ENCODE measurements at regions not wholly inside any gene's neighbourhood (a gene's known extent, or its start where the extent isn't known, plus 50 kb on each side); places are given as distances from the start of the nearest gene placed in this dataset.
A peak's percentile ranks its signal among the peaks of the same experiment; 100 is the strongest.

- TF ChIP-seq ZSCAN5A (tag by site-specific recombination; IDR thresholded peaks at IDR 0.05) (no peak), ZNF157 (tag by site-specific recombination; IDR thresholded peaks at IDR 0.05) (no peak), SP7 (tag by site-specific recombination; IDR thresholded peaks at IDR 0.05) (no peak), ZNF777 (tag by site-specific recombination; IDR thresholded peaks at IDR 0.05; ENCODE audit: borderline replicate concordance) (no peak), GLI4 (tag by site-specific recombination; IDR thresholded peaks at IDR 0.05) (no peak), ZNF133 (tag by site-specific recombination; IDR thresholded peaks at IDR 0.05) (no peak), SP2 (tag by site-specific recombination; IDR thresholded peaks at IDR 0.05) (no peak)
These were observed 121.8 kb upstream of the ARRDC4 start (continued) for GRCh38 chr15:97838606-97839210.

DNA sequence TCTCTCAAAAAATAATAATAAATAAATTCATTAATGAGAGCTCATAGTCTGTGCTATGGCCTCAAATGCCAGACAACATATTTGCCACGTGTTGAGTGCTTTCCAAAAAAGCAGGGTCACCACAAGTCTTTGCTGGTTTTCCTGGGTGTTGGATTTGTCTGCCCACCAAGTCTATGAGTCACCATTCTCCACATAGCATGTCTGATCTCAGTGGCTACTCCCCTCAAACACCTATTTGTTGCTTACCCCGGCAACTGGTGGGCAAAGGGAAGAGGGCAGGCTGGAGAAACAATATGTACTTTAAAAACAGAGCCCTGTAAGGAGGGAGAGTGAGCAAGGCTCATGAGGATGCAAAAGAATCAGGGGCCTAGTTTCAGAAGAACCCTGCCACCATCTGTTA is 120.0 kb upstream of the ARRDC4 start:
- POLR2A ChIA-PET: no interaction called here
- CTCF ChIA-PET: no interaction called here

DNA sequence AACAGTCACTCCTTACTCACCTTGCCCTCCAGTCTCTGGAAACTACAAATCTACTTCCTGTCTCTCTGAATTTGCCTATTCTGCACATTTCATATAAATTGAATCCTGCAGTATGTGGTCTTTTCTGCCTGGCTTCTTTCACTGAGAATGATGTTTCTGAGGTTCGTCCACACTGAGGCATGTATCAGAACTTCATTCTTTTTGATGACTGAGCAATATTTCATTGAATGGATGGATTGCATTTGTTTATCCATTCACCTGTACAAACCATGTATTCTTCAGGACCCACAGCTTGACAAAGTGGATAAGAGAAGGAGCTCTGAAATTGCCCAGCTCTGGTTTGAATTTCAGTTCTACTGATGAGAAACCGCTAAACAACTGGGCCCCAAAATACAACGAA is 118.9 kb upstream of the ARRDC4 start:
- no peaks in the 10 kb centered on the region for H3K9me3 ChIP-seq (ENCODE audit: control insufficient read depth, insufficient read depth, low read depth, low read length)
- no peak overlapping the region for H3K4me3 ChIP-seq (ENCODE audit: low read depth, low read length)
- no peak for TF ChIP-seq ZNF292 (tag by site-specific recombination; IDR thresholded peaks at IDR 0.05; ENCODE audit: borderline replicate concordance, low read depth)
- TF ChIP-seq ZNF623 (tag by site-specific recombination; IDR thresholded peaks at IDR 0.05): no peak
- TF ChIP-seq TSHZ1 (tag by site-specific recombination; IDR thresholded peaks at IDR 0.05; ENCODE audit: borderline replicate concordance): no peak
- no peak for TF ChIP-seq ZNF423 (tag by site-specific recombination; IDR thresholded peaks at IDR 0.05)
- no peak for TF ChIP-seq ZNF792 (tag by site-specific recombination; IDR thresholded peaks at IDR 0.05)
- no peak for TF ChIP-seq MEIS1 (CRISPR knock-in tag; IDR thresholded peaks at IDR 0.05; ENCODE audit: borderline replicate concordance)
- no peak for TF ChIP-seq ZNF76 (tag by site-specific recombination; IDR thresholded peaks at IDR 0.05; ENCODE audit: borderline replicate concordance, low read depth)
- ChIA-PET POLR2A (no interaction called here), CTCF (no interaction called here)
- no peak overlapping the region for H3K27ac ChIP-seq (ENCODE audit: extremely low read depth, low read depth, low read length)
- H3K36me3 ChIP-seq (ENCODE audit: control insufficient read depth in 2 of 2, insufficient read depth in 1 of 2, low read length in 2 of 2): no peaks in the 10 kb centered on the region
- no peaks in the 10 kb centered on the region for H3K4me1 ChIP-seq (ENCODE audit: control insufficient read depth, insufficient read depth, low read length)

More for the DNA sequence above, 120.0 kb upstream of the ARRDC4 start:
- Histone ChIP-seq H3K36me3 (ENCODE audit: control insufficient read depth in 2 of 2, insufficient read depth in 1 of 2, low read length in 2 of 2) (no peaks in the 10 kb centered on the region), H3K4me1 (ENCODE audit: control insufficient read depth, insufficient read depth, low read length) (no peaks in the 10 kb centered on the region), H3K9me3 (ENCODE audit: control insufficient read depth, insufficient read depth, low read depth, low read length) (no peaks in the 10 kb centered on the region), H3K27ac (ENCODE audit: extremely low read depth, low read depth, low read length) (no peak overlapping the region), H3K4me3 (ENCODE audit: low read depth, low read length) (no peak overlapping the region)
- 0 out of 2 replicates have a peak, but pooled peaks have one; percentile 11 for TF ChIP-seq SCRT2 (tag by site-specific recombination; IDR thresholded peaks at IDR 0.05)
- TF ChIP-seq ZNF704 (tag by site-specific recombination; IDR thresholded peaks at IDR 0.05): no peak

Measured in HEK293 (cell line).